ENCODE measurements at regions not wholly inside any gene's neighbourhood (a gene's known extent, or its start where the extent isn't known, plus 50 kb on each side); places are given as distances from the start of the nearest gene placed in this dataset.
"Not testable (repeated sequence)": the region's sequence is repeated elsewhere in the genome, so short reads cannot be mapped to it uniquely, and the experiment has no call there.

GRCh38 chr5:86671536-86671935, 53.8 kb downstream of the COX7C start:
- DNase-seq = no peak

GRCh38 chr5:86674069-86674468, 56.3 kb downstream of the COX7C start:
- DNase-seq = no peak

GRCh38 chr5:86675311-86675710, 57.6 kb downstream of the COX7C start:
- no peak for DNase-seq

DNA sequence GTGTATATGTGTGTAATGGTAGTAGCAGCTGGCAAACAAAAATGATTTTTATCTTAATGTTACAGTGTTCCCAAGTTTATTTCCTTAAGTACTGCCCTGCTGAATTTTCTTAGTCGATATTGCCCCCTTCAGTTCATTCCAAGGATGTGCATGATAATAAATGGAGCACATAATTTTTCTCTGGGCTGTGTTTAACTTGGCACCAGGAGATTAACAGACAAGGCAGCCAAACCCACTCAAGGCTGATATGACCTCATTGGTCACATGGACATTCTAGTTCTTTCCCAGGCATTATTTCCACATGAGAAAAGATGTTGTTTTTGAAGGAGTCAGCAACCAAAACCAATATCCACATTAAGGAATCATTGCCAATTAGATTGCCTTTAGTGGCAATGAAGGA, 61.8 kb downstream of the COX7C start:
- DNase-seq = peak; percentile 5

DNA sequence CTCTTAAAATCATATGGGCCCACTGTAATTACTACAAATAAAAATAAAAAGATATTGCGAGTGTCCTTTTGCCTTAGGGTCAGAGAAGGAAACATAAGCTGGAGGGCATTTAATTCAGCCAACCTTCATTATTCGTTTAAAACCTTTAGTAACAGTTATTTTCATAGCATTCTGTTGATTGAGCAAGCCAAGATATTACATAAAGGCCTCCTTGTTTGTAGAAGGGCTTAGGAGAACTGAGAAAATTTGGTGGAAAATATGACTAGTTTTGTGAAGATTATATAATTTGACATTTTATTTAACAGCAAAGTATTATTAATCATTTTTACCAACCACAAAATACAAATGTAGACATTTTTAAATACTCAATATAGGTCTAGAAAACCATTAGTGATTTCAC, 62.2 kb downstream of the COX7C start:
- no peak for DNase-seq

GRCh38 chr5:86684222-86684621, 66.5 kb downstream of the COX7C start:
- DNase-seq = no peak

GRCh38 chr5:86686046-86686445, 68.3 kb downstream of the COX7C start:
- DNase-seq = no peak

GRCh38 chr5:86688406-86688805, 70.7 kb downstream of the COX7C start:
- DNase-seq = no peak

- no peak for DNase-seq
Measured at GRCh38 chr5:86689103-86689729, 71.5 kb downstream of the COX7C start.

GRCh38 chr5:86709157-86709881, 91.6 kb downstream of the COX7C start:
- DNase-seq = no peak

DNA sequence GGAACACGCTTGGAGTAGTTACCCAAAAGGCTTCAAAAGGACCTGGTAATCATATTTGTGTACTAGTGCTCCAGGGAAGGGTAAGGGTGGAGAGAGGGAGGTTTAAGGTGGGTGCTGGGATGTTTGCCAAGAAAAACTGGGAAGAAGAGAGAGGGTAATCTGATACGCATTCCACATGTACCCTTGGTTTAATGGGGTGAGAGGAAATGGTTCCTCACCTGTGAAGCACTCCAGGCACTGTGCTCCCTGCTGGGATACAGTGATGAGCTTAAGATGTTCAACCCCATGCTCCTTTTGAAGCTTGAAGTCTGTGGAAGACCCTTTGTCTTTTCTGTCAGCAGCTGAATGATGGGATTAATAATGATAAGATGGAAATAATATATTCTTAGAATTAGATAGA, 98.4 kb downstream of the COX7C start:
- DNase-seq = no peak

GRCh38 chr5:86731319-86732117, 113.8 kb downstream of the COX7C start:
- not testable (repeated sequence) for DNase-seq

GRCh38 chr5:86735370-86735769, 117.6 kb downstream of the COX7C start:
- DNase-seq = no peak

- no peak for DNase-seq
Measured at GRCh38 chr5:86737579-86737978, 119.8 kb downstream of the COX7C start.

- no peak for DNase-seq
Measured at GRCh38 chr5:86748538-86749105, 130.9 kb downstream of the COX7C start.

DNA sequence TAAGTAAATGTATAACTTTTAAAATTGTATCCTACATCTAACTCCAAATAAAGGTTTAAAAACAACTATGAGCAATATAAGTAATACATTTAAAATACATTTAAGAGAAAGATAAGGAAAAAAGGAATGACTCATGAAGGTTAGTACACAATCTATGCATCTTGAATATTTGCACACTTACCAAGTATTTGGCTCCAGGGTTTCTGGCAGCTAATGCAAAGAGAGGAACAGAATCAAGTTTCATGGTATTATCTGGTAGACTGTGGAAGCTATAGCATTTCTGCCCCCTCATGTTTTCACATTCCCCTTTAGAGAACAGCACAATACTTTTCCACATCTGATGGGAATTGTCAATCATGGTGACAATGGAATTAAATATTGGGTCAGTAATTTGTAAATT, 132.1 kb downstream of the COX7C start:
- no peak for DNase-seq

DNA sequence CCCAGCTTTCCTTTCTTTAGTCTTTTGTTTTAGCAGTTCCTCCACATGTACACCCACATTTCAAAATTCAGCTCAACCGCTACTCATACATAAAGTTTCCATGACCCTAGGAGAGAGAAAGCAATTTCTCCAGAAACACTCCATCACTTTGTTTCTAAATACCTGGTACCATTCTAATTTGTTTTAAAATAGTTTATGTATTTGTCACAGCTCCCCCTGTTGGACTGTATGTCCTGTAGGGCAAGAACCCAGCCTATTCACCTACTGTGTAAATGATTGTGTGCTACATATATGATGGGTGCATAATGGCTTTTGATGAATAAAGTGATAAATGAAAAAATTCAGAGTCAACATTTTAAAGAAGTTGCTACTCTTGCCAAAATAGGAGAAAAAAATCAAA, 139.1 kb downstream of the COX7C start:
- no peak for DNase-seq

DNA sequence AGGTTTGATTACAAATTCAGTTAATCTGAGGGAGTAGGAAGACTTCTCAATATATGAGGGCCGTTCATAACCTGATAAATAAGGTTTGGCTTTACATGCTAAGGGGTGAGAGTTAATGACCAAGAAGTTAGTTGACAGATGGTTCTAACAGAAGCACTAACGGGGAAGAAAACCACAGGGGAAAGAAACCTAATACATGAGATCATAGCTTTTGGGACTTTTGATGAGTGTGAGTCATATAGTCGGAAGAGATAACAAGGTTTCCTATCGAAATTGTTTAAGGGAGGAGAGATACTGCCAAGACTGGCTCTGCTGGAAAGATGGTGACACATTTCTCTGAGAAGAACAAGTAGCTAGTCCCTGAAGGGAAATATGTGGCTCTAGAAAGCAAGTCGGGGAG, 140.1 kb downstream of the COX7C start:
- DNase-seq = no peak

DNA sequence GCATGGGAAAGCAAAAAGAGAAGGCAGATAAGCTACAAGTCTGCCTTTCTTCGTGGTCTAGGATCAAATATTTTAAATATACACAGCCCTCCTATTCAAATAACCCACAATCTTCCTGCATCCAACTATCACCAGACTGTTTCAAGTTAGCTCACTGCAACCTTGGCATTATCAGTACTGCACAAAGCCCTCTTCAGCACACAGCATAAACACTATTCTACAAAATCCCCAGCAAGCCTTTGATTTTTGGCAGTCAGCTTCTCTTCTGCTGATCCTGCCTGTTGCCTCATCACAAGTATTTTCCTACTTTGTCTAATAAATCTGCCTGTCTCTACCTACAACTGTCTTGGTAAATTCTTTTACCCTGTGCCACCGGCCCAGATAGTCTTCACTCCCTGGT, 142.9 kb downstream of the COX7C start:
- no peak for DNase-seq

- DNase-seq = no peak
Measured at GRCh38 chr5:86763929-86764328, 146.2 kb downstream of the COX7C start.

GRCh38 chr5:86765778-86766502, 148.2 kb downstream of the COX7C start:
- DNase-seq = no peak

DNA sequence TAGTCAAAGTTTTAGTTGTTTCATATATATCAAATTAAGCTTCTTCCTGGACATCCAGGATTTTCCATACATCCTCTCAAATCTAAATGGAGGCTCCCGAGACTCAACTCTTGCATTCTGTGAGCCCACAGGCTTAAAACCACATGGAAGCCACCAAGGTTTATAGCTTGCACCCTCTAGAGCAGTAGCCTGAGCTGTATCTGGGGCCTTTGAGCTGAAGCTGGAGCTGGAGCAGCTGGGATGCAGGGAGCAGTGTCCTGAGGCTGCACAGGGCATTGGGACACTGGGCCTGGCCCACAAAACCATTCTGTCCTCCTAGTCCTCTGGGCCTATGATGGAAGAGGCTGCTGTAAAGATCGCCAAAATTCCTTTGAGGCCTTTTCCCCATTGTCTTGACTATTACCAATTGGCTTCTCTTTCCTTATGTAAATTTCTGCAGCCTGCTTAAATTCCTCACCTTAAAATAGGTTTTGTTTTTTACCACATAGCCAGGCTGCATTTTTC, 151.0 kb downstream of the COX7C start:
- no peak for DNase-seq

- no peak for DNase-seq
Measured at GRCh38 chr5:86780018-86780417, 162.3 kb downstream of the COX7C start.

All from amniotic stem cell (primary cell).